Panc1 (cell line): ENCODE measurements at regions not wholly inside any gene's neighbourhood (a gene's known extent, or its start where the extent isn't known, plus 50 kb on each side); places are given as distances from the start of the nearest gene placed in this dataset.

Source experiments
- ATAC-seq: fragments of 200-7000 bp; cut with Tn5 transposase; 2 replicates; pipeline ENCODE4 v1.9.1; 2020; ENCODE audit warnings: mild to moderate bottlenecking, moderate library complexity
- BruUV-seq: library from RNA; stranded (reverse); fragments of 400-500 nt; replicated peaks from 2 replicates; lab custom pipeline; 2021; lab: Mats Ljungman, UMichigan
- CTCF ChIA-PET: fragments of 300-600 bp; sonication (Branson Sonifier 250); formaldehyde crosslinking; loops from one replicate; lab custom pipeline; 2022; ENCODE audit warnings: antibody characterized with exemption; lab: Charles Lee
- POLR2A ChIA-PET: fragments of 300-600 bp; sonication (Branson Sonifier 250); formaldehyde crosslinking; loops from one replicate; lab custom pipeline; 2022; ENCODE audit warnings: antibody characterized with exemption; lab: Charles Lee
- DNase-seq: peaks from one replicate; pipeline ENCODE4 v3.0.0-alpha.2; 2010; ENCODE audit warnings: low read depth, low spot score
- H3K27ac ChIP-seq: 2 replicates; pipeline ENCODE4 v1.5.1; 2011; ENCODE audit warnings: mild to moderate bottlenecking, low read length, inconsistent platforms
- H3K27me3 ChIP-seq: fragments of 200-500 bp; sonication (Bioruptor generic); 2 replicates; pipeline ENCODE4 v1.6.0; 2014; ENCODE audit warnings: low read length, inconsistent platforms; ENCODE audit not compliant: control insufficient read depth, insufficient read depth
- H3K36me3 ChIP-seq: fragments of 200-500 bp; sonication (Bioruptor generic); 2 replicates; pipeline ENCODE4 v1.5.1; 2014; ENCODE audit warnings: inconsistent platforms, mild to moderate bottlenecking, low read length, moderate library complexity; ENCODE audit not compliant: control insufficient read depth, insufficient read depth
- H3K4me1 ChIP-seq: 2 replicates; pipeline ENCODE4 v1.5.1; 2011; ENCODE audit warnings: inconsistent platforms, mild to moderate bottlenecking, low read length, moderate library complexity; ENCODE audit not compliant: control insufficient read depth, insufficient read depth
- H3K4me3 ChIP-seq, 2 experiments: 2 replicates each; pipeline ENCODE4 v1.5.1; 2011 to 2012; ENCODE audit warnings: low read depth in 2 of 2, low read length in 2 of 2, mild to moderate bottlenecking in 2 of 2, inconsistent platforms in 1 of 2, moderate library complexity in 1 of 2
- H3K9me3 ChIP-seq: fragments of 200-500 bp; sonication (Bioruptor generic); 2 replicates; pipeline ENCODE4 v1.5.1; 2014; ENCODE audit warnings: low read depth, mild to moderate bottlenecking, inconsistent platforms, low read length, moderate library complexity; ENCODE audit not compliant: control insufficient read depth, insufficient read depth
- CTCF ChIP-seq: fragments of 450-650 bp; IDR thresholded peaks from 2 replicates; pipeline ENCODE4 v1.5.1; 2017; ENCODE audit warnings: mild to moderate bottlenecking
- POLR2AphosphoS5 ChIP-seq: IDR thresholded peaks from 2 replicates; pipeline ENCODE4 v1.6.1; 2012; ENCODE audit warnings: mild to moderate bottlenecking, low read depth, low read length, moderate library complexity
- REST ChIP-seq, 2 experiments: IDR thresholded peaks; 2 replicates each; pipeline ENCODE4 v1.6.1; 2011 to 2012; ENCODE audit warnings: low read depth in 2 of 2, control low read depth in 1 of 2, low read length in 1 of 2, mild to moderate bottlenecking in 1 of 2, moderate library complexity in 1 of 2; ENCODE audit not compliant: insufficient read depth in 1 of 2
- SIN3A ChIP-seq: IDR thresholded peaks from 2 replicates; pipeline ENCODE4 v1.6.1; 2012; ENCODE audit warnings: low read depth, mild to moderate bottlenecking, low read length, moderate library complexity, borderline replicate concordance; ENCODE audit not compliant: insufficient read depth
- TCF7L2 ChIP-seq: IDR thresholded peaks from 2 replicates; pipeline ENCODE4 v1.6.1; 2011; ENCODE audit warnings: mild to moderate bottlenecking, low read depth, low read length, inconsistent platforms
- in situ Hi-C: cut with HindIII; loops from 2 replicates; pipeline ENCODE4 v1.10.0; 2016; ENCODE audit warnings: low sequenced_read_pairs, low pct_unique_long_range_greater_than_20kb
- intact Hi-C: fragments of 100-400 bp; cut with micrococcal nuclease; formaldehyde crosslinking; loops from one replicate; pipeline ENCODE4 v1.10.0; 2022; ENCODE audit not compliant: unreplicated experiment

GRCh38 chr9:129511285-129511900 lies 109.5 kb downstream of the C9orf50 start:
- POLR2A ChIA-PET = no interaction called here

GRCh38 chr9:129509533-129509928 lies 111.4 kb downstream of the C9orf50 start:
- no peak for ATAC-seq
- CTCF ChIA-PET = no interaction called here
- Histone ChIP-seq H3K27me3 (no peaks in the 10 kb centered on the region), H3K4me1 (peaks cover 3% of the 10 kb centered on the region; the same call in 1 of the 2 replicates), H3K36me3 (no peaks in the 10 kb centered on the region), H3K4me3 (no peak overlapping the region), H3K9me3 (peaks cover 5% of the 10 kb centered on the region; the same call in 1 of the 2 replicates), H3K27ac (no peak overlapping the region)
- POLR2A ChIA-PET = no interaction called here
- TF ChIP-seq SIN3A (no peak), CTCF (no peak)
- in situ Hi-C loops (no loop called here), intact Hi-C loops (no loop called here)
- DNase-seq = no peak
- no TSS peak for BruUV-seq

More at GRCh38 chr9:129511285-129511900, 109.5 kb downstream of the C9orf50 start:
- no peaks in the 10 kb centered on the region for H3K36me3 ChIP-seq
- DNase-seq (no peak), ATAC-seq (no peak)
- in situ Hi-C loops (no loop called here), intact Hi-C loops (no loop called here)
- H3K27me3 ChIP-seq = no peaks in the 10 kb centered on the region
- no TSS peak for BruUV-seq
- H3K4me3 ChIP-seq = no peak overlapping the region
- TF ChIP-seq CTCF = no peak
- no peak for TF ChIP-seq REST (IDR thresholded peaks at IDR 0.05; ENCODE audit: insufficient read depth in 1 of 2, low read depth in 2 of 2, low read length in 1 of 2)
- TF ChIP-seq POLR2AphosphoS5 = no peak
- no peak for TF ChIP-seq SIN3A
- no peak for TF ChIP-seq TCF7L2
- peaks cover 3% of the 10 kb centered on the region; the same call in 1 of the 2 replicates for H3K4me1 ChIP-seq
- H3K27ac ChIP-seq = no peak overlapping the region
- CTCF ChIA-PET = no interaction called here
- H3K9me3 ChIP-seq = peaks cover 5% of the 10 kb centered on the region; the same call in 1 of the 2 replicates
